ENCODE measurements at regions not wholly inside any gene's neighbourhood (a gene's known extent, or its start where the extent isn't known, plus 50 kb on each side); places are given as distances from the start of the nearest gene placed in this dataset.

DNA sequence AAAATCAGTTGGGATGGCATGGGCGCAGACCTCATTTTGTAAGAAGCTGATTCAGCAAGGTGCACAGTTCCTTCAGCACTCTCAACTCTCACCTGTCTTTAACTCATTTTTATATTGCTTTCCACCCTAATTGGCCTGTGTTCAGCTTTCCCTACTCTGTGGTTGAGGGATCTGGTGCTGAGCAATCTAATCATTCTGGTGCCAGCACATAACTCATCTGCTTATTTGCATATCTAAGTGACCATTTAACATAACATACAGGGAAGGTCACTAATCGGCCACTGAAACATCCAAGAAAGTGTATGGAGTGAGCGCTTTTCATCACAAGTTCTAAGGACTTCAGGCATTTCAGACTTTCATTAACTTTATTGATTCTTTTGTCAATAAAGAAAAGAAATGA, 303.4 kb upstream of the ROPN1 start (continued):
- TF ChIP-seq E2F6 (IDR thresholded peaks at IDR 0.05) (no peak), POLR2AphosphoS5 (IDR thresholded peaks at IDR 0.05; ENCODE audit: low read depth, low read length) (no peak), BCL11A (IDR thresholded peaks at IDR 0.05; ENCODE audit: low read depth in 2 of 2, low read length in 2 of 2) (no peak)
